Anterior cingulate cortex (tissue), 58 donors: ENCODE measurements at regions not wholly inside any gene's neighbourhood (a gene's known extent, or its start where the extent isn't known, plus 50 kb on each side); places are given as distances from the start of the nearest gene placed in this dataset.
"Not testable (repeated sequence)": the region's sequence is repeated elsewhere in the genome, so short reads cannot be mapped to it uniquely, and the experiment has no call there.

Experiments
- DNase-seq, 58 donors: peaks; one replicate each; lab custom pipeline; 2025; lab: John Stamatoyannopoulos, UW

- not testable (repeated sequence) for DNase-seq
Observed at GRCh38 chr13:18837986-18838629, 343.5 kb downstream of the TUBA3C start.

DNA sequence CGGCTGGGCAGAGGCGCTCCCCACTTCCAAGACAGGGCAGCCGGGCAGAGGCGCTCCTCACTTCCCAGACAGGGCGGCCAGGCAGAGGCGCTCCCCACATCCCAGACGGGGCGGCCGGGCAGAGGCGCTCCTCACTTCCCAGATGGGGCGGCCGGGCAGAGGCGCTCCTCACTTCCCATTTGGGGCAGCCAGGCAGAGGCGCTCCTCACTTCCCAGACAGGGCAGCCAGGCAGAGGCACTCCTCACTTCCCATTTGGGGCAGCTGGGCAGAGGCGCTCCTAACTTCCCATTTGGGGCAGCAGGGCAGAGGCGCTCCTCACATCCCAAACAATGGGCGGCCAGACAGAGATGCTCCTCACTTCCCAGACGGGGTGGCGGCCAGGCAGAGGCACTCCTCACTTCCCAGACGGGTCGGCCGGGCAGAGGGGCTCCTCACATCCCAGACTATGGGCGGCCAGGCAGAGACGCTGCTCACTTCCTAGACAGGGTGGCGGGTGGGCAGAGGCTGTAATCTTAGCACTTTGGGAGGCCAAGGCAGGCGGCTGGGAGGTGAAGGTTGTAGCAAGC lies 344.4 kb downstream of the TUBA3C start:
- DNase-seq = not testable (repeated sequence)

- not testable (repeated sequence) for DNase-seq
Observed at GRCh38 chr13:18836371-18837178, 345.0 kb downstream of the TUBA3C start.

DNA sequence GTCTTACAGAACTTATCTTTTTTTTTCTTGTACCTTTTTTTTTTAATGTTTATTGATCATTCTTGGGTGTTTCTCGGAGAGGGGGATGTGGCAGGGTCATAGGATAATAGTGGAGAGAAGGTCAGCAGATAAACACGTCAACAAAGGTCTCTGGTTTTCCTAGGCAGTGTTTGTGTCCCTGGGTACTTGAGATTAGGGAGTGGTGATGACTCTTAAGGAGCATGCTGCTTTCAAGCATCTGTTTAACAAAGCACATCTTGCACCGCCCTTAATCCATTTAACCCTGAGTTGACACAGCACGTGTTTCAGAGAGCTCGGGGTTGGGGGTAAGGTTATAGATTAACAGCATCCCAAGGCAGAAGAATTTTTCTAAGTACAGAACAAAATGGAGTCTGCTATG lies 345.9 kb downstream of the TUBA3C start:
- DNase-seq = not testable (repeated sequence)

- not testable (repeated sequence) for DNase-seq
Observed at GRCh38 chr13:18824678-18825077, 356.9 kb downstream of the TUBA3C start.

DNA sequence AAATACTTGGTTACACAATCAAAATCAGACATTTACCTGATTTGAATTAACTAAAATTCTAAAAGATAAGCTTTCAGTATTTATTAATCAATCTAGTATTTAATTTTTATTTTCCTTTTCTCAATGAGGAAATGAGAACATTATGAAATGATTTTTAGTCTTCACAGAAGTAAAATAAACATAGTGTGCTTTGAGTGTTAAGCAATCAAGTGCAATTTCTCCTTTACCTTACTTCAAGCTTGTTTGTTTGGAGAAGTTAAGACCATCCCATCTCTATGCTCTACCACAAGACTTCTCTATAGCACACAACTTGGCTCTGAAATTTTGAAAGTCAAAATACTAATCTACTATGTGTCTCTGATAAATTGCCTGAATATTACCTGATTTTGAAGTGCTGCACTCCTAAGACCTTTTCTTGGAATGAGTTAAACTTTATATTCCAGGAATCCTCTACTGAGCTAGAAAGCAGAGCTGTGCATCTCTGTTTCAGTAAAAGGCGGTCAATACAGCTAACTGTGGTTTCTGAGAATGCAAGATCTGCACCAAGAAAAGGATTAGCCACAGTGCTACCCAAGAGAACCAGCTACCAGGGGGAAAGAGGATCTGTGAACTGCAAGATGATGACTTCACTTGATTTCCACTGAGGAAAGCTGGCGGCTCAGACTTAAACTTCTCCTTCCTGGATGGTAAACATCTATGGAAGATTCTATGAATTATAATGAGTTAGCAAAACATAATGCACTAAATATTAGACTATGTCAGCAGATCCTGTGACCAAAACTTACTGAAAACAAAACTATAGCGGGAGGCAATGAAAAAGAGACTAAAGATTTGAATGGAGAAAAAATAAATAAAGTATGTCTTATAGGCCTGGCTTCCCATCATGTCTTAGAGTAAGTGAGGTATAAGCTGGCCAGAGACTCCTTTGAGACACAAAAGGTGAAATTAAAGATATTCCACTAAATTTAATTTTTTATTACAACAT lies 358.7 kb downstream of the TUBA3C start:
- DNase-seq = not testable (repeated sequence)

- not testable (repeated sequence) for DNase-seq
Observed at GRCh38 chr13:18773988-18774387, 407.6 kb downstream of the TUBA3C start.

DNA sequence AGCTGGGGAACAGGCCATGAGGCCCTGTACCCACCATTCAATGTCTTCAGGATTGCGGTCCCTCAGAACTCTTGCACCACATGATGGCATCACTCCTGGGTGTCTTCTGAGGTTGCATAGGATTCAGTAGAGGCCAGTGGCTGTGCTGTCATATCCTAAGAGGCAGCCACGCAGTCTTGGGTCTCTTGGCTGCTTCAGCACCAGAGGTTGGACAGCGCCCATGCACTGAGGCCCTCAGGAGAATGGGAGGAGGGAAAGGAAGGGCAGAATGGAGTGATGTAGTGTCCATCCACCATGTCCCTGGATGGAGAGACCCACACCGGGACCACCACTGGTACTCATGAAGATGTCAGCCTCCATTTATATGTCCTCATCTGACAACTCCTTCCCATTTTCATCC lies 439.9 kb downstream of the TUBA3C start:
- not testable (repeated sequence) for DNase-seq

GRCh38 chr13:18739310-18739709 lies 442.3 kb downstream of the TUBA3C start:
- DNase-seq = no peak

- DNase-seq = not testable (repeated sequence)
Observed at GRCh38 chr13:18738086-18738485, 443.5 kb downstream of the TUBA3C start.

- not testable (repeated sequence) for DNase-seq
Observed at GRCh38 chr13:18727138-18727537, 454.5 kb downstream of the TUBA3C start.

- DNase-seq = not testable (repeated sequence)
Observed at GRCh38 chr13:18726524-18726923, 455.1 kb downstream of the TUBA3C start.

GRCh38 chr13:18725242-18725822 lies 456.3 kb downstream of the TUBA3C start:
- not testable (repeated sequence) for DNase-seq

- DNase-seq = no peak
Observed at GRCh38 chr13:18714889-18715288, 466.7 kb downstream of the TUBA3C start.

- not testable (repeated sequence) for DNase-seq
Observed at GRCh38 chr13:18710673-18711072, 471.0 kb downstream of the TUBA3C start.

DNA sequence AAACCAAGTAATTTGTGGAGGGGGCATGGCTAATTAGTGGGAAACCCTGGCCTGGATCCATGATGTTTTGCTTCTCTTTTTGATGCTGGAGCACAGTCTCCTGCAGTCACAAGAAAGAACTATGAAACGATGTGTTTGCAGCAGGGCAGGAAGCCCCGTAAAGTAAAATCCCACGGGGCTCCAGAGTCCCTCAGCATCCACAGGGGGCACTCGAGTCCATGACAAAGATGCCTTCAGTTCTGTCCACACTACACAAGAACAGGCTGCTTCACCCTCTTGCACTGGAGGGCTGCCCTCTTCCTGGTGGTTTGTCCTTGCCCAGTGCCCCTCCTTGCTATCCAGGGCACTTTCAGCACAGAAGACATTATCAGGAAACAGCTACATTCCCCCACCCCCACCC lies 475.1 kb downstream of the TUBA3C start:
- DNase-seq = not testable (repeated sequence)

DNA sequence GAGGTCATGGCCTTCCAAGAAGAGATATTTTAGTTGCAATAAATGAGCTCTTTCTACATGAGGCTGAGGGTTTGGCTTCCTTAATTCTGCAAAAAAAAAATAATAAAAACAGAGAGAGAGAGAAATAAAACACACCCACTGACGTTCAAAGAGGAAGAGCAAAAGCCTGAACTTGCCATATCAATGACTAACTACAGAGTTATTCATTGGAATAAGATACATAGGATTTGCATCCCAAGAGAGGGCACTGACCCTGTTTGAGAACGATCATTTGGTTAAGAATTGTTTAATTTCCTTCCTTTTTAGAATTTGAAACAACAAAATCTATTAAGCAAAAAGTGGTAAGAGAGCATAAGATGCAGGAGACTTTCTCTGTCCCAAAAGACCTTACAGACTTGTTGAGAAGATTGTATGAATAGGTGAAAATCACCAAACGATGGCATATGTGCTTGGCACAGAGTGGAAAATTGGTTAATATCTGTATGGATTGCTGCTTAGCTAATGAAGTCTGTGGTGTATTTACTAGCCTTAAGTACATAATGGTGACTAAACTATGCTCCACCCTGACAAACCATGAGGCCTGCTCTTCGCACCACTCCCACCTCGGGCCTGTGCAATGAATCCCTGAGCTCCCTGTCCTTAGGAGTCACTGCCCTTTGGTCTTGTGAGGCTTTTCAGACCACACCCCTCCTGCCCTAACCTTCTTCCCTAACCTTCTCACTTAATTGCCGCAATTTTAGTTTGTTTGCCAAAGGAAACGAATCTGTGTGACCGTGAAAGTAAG lies 479.0 kb downstream of the TUBA3C start:
- not testable (repeated sequence) for DNase-seq

DNA sequence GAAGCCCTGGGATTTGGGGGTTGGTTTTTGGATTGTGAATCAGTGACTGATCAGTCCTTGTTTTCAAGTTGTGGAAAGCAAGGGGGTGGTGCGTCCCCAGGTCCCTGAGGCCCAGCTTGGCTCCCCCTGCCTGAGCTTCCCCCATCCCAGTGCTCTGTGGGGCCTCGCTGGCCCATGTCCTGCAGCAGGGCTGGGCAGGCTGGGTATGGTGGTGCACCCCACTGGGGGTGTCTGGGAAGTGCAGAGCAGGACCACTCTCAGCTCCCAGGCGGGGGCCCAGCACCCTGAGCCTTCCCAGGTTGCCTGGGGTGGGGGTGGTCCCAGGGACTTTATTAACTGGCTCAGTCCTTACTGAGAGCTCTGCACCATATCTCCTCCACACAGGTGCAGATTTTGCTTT lies 483.3 kb downstream of the TUBA3C start:
- not testable (repeated sequence) for DNase-seq

DNA sequence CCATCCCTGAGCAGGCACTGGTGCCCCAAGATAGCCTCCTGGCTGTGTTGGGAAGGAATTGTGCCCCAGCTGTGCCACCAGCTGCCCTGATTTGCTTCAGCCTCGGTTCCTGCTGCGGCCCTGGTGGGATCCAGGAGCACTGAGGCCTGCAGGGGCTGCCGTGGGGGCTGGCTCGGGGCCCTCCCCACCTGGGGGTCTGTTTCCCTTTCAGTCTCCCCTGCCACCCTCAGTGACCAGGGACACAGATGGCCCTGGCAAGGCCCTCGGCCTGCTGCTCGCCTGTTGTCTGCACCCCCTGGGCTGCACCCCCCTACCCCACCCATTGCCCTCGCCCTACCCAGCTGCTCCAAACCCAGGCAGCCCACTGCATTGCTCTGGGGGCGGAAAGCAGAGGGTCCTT lies 483.8 kb downstream of the TUBA3C start:
- not testable (repeated sequence) for DNase-seq
